ENCODE measurements at regions not wholly inside any gene's neighbourhood (a gene's known extent, or its start where the extent isn't known, plus 50 kb on each side); places are given as distances from the start of the nearest gene placed in this dataset.
A peak's percentile ranks its signal among the peaks of the same experiment; 100 is the strongest.

DNA sequence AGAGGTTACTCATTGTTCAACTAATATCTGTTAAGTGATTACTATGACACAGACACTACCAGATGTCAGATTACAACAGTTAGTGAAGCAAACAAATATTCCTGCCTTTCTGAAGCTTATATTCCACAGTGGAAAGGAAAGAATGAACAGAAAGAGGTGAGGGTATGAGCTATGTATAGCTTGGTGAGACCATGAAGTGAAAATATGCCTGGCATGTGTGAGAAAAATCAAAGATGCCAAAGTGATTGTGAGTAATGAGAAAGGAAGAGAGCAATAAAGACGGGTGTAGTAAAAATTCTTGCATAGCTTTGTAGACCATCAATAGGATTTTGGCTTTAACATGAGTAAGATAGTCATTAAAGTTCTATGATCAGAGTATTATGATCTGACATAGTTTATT lies 734.5 kb upstream of the NUDT12 start:
- peak; percentile 63; the same call in 1 of the 2 replicates for ATAC-seq
- Histone ChIP-seq H2AFZ (ENCODE audit: low read depth, low read length, poor library complexity, severe bottlenecking) (no peak overlapping the region), H3K9me3 (ENCODE audit: control insufficient read depth in 1 of 2, insufficient read depth in 1 of 2, low read depth in 1 of 2, low read length in 2 of 2) (no peaks in the 10 kb centered on the region), H3K27me3 (ENCODE audit: insufficient read depth, low read length) (no peaks in the 10 kb centered on the region), H3K9ac (ENCODE audit: low read length) (no peak overlapping the region), H4K20me1 (ENCODE audit: insufficient read depth) (no peaks in the 10 kb centered on the region), H3K27ac (ENCODE audit: low read depth, low read length) (no peak overlapping the region), H3K79me2 (ENCODE audit: insufficient read depth, low read length) (no peaks in the 10 kb centered on the region), H3K4me1 (ENCODE audit: control insufficient read depth in 1 of 2, insufficient read depth in 2 of 2, low read length in 2 of 2) (peaks cover 6 to 15% of the 10 kb centered on the region in 2 experiments), H3K4me2 (ENCODE audit: low read length) (peak overlapping the region; percentile 48), H3K36me3 (ENCODE audit: control insufficient read depth in 1 of 2, insufficient read depth in 2 of 2, low read length in 2 of 2) (no peaks in the 10 kb centered on the region), H3K9me2 (ENCODE audit: insufficient read depth) (no peaks in the 10 kb centered on the region), H3K4me3 (replicated peaks in 1 of 2; ENCODE audit: low read depth in 1 of 2, low read length in 2 of 2) (no peak overlapping the region)
- no TSS peak for BruUV-seq (replicated peaks)
- intact Hi-C loops (cut with micrococcal nuclease): no loop called here
- RAD21 ChIA-PET (ENCODE audit: low non-redundant PET in 1 of 2, low total read pairs in 2 of 2, uncharacterized antibody in 2 of 2, unreplicated experiment in 2 of 2): no interaction called here
- POLR2A ChIA-PET: no interaction called here
- DNase-seq (ENCODE audit: low read depth, low spot score): peak; percentile 3
- CTCF ChIA-PET: no interaction called here
- no peak for TF ChIP-seq SIN3A (IDR thresholded peaks at IDR 0.05; ENCODE audit: low read depth)
- no peak for TF ChIP-seq POLR2A (IDR thresholded peaks at IDR 0.05; ENCODE audit: borderline replicate concordance, extremely low read depth, insufficient read depth, insufficient read length)
- TF ChIP-seq, protein P1, sequence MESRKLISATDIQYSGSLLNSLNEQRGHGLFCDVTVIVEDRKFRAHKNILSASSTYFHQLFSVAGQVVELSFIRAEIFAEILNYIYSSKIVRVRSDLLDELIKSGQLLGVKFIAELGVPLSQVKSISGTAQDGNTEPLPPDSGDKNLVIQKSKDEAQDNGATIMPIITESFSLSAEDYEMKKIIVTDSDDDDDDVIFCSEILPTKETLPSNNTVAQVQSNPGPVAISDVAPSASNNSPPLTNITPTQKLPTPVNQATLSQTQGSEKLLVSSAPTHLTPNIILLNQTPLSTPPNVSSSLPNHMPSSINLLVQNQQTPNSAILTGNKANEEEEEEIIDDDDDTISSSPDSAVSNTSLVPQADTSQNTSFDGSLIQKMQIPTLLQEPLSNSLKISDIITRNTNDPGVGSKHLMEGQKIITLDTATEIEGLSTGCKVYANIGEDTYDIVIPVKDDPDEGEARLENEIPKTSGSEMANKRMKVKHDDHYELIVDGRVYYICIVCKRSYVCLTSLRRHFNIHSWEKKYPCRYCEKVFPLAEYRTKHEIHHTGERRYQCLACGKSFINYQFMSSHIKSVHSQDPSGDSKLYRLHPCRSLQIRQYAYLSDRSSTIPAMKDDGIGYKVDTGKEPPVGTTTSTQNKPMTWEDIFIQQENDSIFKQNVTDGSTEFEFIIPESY (IDR thresholded peaks at IDR 0.05; ENCODE audit: extremely low read depth, insufficient replicate concordance, low read length): no peak
- no peak for TF ChIP-seq MAX (IDR thresholded peaks at IDR 0.05)
- TF ChIP-seq ATF3 (IDR thresholded peaks at IDR 0.05): no peak
- TF ChIP-seq SRF (IDR thresholded peaks at IDR 0.05; ENCODE audit: low read depth): no peak
- TF ChIP-seq SP1 (IDR thresholded peaks at IDR 0.05; ENCODE audit: low read depth): no peak
- no peak for TF ChIP-seq POLR2AphosphoS5 (IDR thresholded peaks at IDR 0.05; ENCODE audit: low read depth, low read length)
- no peak for TF ChIP-seq ZNF274 (IDR thresholded peaks at IDR 0.05; ENCODE audit: low read depth, low read length)
- TF ChIP-seq TCF7L2 (IDR thresholded peaks at IDR 0.05; ENCODE audit: borderline replicate concordance, extremely low read depth, insufficient read depth, insufficient read length): no peak
- TF ChIP-seq EZH2phosphoT487 (IDR thresholded peaks at IDR 0.05; ENCODE audit: borderline replicate concordance): no peak
- no peak for TF ChIP-seq CTCF (IDR thresholded peaks at IDR 0.05 in 2 of 3, conservative IDR thresholded peaks at IDR 0.05 in 1 of 3; ENCODE audit: borderline replicate concordance in 1 of 3, insufficient read depth in 1 of 3, low read depth in 2 of 3, low read length in 2 of 3)
- TF ChIP-seq JUND (IDR thresholded peaks at IDR 0.05): no peak
- no peak for TF ChIP-seq EGR1 (IDR thresholded peaks at IDR 0.05; ENCODE audit: low read depth)

All from HCT116 (cell line).